ENCODE measurements at regions not wholly inside any gene's neighbourhood (a gene's known extent, or its start where the extent isn't known, plus 50 kb on each side); places are given as distances from the start of the nearest gene placed in this dataset.

DNA sequence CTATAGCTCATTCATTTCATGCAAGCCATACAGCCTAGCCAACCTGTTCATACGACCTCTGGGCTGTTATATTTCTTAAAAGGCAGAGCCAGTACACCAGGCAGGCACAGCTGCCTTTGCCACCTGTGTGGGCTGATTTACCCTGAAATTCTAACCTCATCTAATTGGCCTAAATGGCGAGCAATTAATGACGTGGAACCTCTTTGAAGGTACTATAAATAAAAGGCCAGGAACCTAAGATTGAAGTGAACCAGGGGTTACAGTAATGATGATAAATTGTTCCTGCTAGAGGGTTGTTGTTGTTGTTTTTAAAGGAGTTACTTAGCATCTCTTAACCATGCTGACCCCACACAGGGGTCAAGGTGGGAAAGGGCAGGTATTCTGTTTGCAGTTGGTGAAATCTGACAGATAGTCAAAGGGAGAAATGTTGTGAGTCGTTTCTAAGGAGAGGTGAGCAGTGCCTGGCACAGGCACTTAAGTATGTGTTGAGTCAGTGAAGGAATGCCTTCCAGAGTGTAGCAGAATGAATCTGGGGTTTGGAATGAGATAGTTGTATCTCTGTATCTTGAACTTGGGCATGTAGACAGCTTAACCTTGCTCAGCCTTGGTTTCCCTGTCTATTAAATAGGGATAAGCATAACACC, 213.5 kb upstream of the NAV2 start:
- TF ChIP-seq, protein P1, sequence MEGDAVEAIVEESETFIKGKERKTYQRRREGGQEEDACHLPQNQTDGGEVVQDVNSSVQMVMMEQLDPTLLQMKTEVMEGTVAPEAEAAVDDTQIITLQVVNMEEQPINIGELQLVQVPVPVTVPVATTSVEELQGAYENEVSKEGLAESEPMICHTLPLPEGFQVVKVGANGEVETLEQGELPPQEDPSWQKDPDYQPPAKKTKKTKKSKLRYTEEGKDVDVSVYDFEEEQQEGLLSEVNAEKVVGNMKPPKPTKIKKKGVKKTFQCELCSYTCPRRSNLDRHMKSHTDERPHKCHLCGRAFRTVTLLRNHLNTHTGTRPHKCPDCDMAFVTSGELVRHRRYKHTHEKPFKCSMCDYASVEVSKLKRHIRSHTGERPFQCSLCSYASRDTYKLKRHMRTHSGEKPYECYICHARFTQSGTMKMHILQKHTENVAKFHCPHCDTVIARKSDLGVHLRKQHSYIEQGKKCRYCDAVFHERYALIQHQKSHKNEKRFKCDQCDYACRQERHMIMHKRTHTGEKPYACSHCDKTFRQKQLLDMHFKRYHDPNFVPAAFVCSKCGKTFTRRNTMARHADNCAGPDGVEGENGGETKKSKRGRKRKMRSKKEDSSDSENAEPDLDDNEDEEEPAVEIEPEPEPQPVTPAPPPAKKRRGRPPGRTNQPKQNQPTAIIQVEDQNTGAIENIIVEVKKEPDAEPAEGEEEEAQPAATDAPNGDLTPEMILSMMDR (IDR thresholded peaks at IDR 0.05) = no peak
- no peak for TF ChIP-seq POLR2A (IDR thresholded peaks at IDR 0.05)
